GM18861 (cell line): ENCODE measurements at regions not wholly inside any gene's neighbourhood (a gene's known extent, or its start where the extent isn't known, plus 50 kb on each side); places are given as distances from the start of the nearest gene placed in this dataset.
"Not testable (repeated sequence)": the region's sequence is repeated elsewhere in the genome, so short reads cannot be mapped to it uniquely, and the experiment has no call there.

Experiments
- ATAC-seq: cut with Tn5 transposase; IDR thresholded peaks from one replicate; pipeline ENCODE4 v1.9.1; 2021; ENCODE audit not compliant: unreplicated experiment

DNA sequence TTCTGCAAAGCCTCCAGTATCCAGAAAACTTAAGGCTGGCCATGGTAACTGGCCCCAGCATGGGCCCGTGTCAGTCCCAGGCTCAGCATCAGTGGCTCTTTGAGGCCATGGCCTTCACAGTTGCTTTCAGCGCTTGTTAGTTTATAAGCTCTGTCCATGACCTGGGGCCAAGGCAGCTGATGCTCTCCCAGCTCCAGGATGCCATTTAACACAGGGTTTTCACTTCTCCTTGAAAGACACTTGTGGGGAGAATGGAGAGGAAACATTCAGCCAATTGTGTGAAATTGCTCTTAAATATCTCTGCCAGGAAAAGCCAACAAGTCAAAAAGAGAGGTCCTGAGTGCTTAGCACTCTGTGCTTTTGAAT lies 321.3 kb downstream of the FOXO1 start:
- no peak for ATAC-seq

DNA sequence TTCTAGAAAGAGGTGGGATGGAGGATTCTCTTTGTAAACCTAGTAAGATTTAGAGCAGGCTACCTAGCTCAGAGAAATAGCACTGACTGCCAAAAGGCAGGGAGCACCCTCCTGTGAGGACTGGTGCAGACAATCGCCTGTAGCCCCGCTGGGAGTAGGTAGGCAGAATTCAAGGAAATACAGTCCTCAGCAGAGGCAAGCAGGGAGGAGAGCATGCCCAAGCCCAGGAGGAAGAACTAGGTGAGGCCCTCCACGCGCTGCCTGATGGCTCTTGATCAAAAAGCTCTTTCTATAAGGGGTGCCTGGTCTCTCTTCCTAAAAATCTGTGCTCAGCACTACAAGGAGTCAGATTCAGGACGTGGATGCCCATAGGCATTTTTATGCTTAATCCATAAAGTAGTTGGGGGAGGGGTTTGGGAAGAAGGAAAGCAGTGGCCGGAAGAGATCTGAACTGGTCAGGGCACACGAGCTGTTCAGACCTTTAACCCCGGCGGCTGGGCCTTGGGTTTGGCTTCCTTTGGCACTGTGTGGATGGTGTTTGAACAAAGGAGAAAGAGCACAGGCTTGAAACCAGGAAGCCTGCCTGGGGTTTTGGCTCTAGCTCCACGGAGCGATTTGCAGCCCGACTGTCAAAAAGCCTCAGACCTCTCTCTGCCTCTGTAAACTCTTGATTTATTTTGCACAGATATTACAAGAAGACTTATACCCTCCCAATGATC lies 320.6 kb downstream of the FOXO1 start:
- no peak for ATAC-seq

DNA sequence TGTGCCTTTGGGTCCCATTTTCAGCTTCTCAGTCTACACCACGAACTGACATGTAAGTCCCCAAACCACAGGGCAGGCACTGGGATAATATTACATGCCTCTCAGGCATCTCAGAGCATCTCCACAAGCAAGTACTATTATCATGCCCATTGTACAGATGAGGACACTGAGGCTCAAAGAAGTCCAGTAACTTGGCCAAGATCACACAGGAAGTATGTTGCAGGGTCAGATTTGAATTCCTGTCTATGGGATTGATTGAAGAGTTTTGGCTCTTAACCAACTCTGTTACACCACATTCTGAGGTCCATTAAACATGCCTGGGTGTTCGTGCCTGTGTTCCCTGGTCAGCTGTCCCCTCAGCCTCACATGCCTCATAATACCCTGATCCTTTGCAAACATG lies 319.8 kb downstream of the FOXO1 start:
- ATAC-seq: no peak

DNA sequence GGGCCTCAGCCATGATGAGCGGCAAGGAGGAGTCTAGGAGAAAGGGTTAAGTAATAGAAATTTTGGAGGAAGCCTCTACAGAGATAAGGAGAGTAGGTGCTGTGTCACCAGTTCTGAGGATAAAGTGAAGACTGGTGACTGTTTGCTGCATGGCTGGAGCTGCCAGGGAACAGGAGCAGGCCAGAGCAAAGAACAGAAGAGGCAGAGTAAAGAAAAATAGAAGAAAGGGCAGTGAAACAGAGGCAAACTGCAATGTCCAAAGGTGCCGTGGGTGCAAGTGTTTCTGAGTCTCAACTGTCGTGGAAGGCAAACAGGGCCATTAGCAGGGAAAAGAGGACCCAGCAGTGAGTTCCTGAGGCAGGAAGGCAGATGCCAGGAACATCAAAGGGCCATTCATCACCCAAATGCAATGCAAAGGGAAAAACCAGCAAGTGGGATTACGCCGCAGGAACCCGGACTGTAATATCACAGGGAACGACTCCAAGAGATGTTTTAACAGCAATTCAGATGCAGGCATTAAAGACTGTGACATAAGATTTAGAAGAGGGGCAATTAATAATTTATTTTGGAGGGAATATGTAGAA lies 318.3 kb downstream of the FOXO1 start:
- no peak for ATAC-seq

DNA sequence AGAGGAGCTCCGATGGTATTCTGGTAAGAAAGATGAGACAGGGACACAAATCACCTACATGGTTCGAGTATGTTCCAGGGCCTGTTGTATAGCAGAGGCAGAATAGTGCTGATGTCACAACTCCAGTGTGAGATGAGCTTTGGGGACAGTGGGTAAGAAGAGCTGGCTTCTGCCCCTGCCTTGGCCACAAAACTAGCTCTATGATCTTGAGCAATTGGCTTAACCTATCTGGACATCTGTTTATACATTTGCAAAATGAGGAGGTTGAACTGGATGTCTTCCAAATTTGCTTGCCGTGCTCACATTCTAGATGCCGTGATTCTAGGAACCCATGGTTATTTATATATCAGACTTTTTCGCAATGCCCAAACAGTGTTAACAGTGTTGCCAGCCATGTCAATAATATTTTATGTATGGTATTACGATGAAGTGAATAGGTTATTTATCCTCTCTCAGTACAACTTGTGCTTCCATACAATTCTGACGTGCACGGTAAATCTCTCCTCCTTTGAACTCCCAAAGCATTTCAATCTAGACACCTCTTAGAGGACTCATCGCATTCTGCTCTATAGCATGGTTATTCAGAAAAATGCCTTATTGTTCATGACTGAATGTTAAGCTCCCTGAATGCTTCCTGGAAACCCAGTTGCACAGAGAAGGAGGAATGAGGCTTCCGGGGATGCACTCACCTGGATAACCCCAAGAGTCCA lies 316.0 kb downstream of the FOXO1 start:
- no peak for ATAC-seq

DNA sequence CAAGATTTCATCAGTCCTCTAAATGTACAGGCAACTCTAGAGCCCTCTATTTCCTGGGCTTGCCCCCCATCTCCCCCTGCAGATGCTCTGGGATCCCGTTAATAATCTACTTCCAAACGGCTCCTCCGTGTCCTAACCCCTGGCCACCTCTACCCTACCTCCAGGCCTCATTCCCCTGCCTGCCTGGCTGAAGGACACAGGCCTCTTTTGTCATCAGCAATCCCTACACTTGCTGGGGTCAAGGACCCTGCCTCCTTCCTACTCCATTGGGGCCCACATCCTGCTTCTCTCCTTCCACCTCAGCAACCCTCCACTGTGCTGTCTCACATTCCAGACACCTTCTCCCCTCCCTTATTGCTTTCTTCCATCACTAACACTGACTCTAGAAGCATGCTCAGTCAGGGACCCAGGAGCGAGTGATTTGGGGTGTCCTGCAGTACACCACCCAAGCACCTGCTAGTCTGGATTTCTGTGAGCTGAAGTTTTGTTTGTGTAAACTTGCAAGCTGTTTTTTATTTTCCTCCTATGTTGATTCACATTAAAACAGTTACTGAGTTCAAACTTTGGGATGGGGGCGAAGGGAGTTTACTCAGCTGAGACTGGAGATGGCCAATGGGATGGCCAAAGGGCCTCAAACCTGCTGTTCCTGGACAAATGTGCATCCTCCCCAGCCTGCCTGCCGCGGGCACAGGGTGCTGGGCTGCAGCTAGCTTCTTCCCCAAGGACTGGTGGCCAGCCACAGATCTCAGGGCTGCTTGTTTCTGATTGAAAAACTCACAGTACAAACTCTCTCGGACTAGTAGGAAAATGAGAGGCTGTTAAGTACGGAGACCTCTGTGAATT lies 314.7 kb downstream of the FOXO1 start:
- no peak for ATAC-seq

DNA sequence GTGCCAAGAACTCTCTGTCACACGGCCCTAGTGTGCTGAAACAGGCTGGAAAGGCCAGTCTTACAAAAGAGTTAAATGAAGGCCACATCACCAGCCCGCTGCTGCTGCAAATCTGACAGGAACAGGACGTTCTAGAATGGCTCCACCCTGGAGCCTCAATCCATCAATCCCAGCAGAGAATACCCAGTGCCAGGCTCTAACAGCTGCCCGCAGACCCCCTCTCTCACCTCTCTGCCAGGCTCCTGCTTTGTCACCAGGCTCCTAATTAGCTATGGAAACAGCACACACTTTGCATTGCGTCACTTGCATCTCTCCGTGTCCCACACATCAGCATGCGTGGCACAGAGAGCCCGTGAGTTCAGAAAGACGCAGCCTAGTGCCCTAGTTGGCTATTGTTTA lies 314.1 kb downstream of the FOXO1 start:
- no peak for ATAC-seq

DNA sequence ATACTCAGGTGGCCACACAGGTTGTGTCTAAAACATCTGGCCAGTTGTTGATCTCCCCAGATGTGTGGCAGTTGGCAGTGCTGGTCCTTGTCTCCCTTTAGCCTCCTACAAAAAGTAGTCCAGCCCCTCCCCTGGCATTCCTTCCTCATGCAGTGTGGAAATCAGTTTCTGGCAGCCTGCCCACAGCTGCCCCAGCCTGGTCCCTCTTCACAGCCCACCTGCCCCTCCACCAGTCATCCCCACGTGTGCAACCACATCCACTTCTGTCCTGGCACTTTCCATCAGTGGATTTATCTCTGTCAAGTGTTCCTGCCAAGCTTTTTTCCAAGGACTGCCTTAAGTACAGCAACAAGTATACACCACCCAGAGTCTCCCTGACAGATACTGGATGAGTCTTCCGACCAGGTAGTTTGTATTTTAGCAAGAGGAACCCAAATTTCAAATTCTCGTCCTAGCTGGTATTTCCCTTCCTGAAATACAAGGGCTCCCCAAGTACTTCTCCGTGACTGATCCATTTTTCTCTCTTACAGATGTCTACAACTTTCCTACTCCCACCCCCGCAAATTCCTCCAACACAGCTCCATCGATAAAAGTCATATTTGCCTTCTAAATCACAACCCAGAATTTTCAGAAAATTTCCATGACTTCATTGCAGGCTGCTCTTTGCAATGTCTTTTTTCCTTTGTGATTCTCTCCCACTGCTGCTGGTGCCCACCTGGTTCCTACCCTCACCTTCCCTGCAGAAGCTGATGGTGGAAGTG lies 313.5 kb downstream of the FOXO1 start:
- ATAC-seq: no peak

DNA sequence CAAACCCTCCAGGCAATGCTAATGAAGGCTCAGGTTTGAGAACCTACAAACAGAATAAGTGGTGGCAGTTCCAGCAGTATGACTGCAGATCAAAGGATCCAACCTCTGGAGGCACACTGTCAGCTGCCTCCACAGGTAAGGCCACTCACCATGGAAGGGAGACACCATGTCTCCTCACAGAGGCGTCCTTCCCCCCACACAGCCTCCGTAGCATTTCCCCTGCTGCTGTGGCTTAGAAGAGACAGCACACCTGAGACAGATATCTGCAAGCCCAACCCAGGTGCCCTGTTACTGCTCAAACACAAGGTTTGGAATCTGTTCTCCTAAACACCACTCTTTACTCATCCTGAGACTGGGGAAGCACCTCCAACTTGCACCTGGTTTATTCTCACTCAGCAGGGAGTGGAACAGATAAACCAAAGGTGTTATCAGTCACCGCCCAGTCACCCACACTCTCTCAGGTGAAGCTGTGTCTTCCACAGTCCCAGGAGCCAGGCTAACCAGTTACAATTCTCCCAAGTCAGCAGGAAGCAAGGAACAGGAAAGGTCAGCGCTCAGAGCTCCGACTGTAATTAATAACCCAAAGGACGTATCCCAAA lies 311.2 kb downstream of the FOXO1 start:
- ATAC-seq: no peak

DNA sequence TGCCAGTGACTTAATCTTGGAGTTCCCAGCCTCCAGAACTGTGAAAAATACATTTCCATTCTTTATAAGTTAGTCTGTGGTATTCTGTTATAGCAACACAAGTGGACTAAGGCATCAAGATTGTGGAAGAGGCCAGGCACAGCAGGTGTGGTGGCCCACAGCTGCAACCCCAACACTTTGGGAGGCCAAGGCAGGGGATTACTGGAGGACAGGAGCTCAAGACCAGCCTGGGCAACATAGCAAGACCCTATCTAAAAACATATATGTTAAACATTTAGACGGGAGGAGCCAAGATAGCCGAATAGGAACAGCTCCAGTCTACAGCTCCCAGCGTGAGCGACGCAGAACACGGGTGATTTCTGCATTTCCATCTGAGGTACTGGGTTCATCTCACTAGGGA lies 310.4 kb downstream of the FOXO1 start:
- no peak for ATAC-seq

DNA sequence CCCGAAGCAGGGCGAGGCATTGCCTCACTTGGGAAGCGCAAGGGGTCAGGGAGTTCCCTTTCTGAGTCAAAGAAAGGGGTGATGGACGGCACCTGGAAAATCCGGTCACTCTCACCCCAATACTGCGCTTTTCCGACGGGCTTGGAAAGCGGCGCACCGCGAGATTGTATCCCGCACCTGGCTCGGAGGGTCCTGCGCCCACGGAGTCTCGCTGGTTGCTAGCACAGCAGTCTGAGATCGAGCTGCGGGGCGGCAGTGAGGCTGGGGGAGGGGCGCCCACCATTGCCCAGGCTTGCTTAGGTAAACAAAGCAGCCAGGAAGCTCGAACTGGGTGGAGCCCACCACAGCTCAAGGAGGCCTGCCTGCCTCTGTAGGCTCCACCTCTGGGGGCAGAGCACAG lies 310.0 kb downstream of the FOXO1 start:
- not testable (repeated sequence) for ATAC-seq

DNA sequence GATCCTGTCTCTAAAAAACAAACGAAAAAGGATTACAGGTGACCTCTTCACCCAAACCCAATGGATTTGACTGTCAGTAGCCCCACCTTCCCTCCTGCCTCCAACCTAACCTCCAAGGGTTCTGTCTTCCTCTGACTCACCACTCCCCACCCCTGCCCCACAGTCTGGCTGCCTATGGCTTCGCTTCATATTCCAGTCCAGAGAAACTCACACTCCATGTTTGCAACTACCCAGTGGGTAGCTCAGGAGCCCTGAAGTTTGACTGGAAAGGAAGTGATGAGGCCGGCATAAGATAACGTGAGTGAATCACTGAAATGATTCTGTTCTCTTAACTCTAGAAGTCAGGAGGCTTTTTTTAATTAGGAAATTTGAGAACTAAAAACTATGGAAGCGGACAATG lies 303.9 kb downstream of the FOXO1 start:
- no peak for ATAC-seq

DNA sequence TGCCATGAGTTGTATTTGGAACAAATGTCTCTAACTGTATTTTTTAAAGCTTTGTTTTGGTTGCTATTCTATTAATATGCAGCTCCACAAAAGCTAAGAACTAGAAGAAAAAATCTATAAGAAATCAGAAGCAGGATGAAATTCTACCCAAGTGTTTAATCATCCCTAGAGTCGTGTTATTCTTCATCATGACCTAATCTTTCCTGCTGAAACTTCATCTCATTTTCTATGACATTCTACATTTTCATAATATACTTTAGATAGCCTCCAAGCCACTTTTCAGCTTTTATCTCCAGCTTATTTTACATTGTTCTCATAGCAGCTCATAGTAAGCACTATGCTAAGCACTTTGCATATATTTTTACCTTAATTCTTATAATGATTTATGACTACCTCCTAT lies 302.8 kb downstream of the FOXO1 start:
- ATAC-seq: no peak

DNA sequence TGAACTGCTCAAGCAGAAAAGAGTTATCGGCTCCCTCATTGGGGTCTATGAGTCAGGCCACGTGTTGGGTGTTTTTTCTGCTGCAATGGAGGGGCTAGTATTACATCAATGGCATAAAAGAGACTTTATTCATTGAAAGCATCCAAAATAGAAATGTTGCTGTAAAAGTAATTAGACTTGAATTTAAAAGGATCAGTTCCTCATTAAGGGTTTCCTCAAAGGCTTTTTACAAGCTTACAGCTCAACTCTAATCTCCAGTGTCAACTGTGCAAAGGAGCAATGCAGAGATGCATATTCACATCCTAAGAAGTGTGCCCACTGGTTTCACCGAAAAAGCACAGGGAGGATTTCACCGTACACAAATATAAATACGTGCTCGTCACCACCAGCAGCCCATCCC lies 300.3 kb downstream of the FOXO1 start:
- ATAC-seq: no peak

DNA sequence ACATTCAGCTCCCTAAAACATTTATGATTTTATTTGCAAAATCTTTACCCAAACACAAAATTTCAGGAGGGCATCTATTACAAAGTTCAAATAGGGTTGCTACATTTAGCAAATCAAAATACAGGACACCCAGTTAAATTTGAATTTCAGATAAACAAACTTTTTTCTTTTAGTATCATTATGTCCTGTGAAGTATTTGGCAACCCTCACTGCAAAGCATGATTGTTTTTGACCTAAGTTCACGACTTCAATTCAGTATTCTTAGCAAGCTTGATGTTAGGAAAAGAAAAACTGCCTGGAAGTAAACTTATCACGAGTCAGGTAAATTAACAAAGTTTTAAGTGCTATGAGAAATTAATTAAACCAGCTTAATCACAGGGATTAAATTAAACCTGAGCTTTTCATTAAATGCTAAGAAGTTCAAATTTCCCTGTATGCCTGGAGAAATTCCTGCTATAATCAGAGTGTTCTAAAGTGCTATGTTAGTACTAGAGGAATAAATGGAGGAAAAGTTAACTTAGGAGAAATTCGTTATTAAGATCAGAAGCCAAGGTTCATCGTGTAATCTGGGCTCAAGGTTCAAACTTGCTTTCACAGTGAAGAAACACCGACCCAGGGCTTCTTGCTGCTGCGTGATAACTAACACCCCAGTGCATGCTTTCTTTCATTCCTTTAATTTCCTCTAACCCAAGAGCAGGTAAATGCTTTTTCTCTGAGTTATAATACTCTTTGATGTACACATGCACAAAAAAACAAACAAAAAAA lies 298.1 kb downstream of the FOXO1 start:
- ATAC-seq: no peak

DNA sequence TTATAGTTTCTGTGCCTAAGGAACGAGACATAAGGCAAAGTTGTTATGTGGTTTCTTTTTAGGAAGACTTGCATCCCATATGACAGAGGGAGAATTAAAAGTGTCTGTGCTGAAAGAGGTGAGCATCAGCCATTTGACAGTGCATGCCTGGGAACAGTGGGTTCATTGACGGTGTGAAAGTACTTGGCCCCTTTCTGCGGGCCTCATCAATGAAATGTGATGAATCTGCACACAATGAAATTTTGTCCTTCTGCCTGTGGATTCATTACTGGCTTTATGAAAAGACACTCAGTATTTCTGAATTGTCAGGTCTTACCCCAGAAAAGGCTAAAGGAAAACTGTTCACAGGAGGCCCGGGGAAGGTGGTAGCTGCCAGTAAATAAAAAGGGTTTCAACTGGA lies 295.8 kb downstream of the FOXO1 start:
- no peak for ATAC-seq

DNA sequence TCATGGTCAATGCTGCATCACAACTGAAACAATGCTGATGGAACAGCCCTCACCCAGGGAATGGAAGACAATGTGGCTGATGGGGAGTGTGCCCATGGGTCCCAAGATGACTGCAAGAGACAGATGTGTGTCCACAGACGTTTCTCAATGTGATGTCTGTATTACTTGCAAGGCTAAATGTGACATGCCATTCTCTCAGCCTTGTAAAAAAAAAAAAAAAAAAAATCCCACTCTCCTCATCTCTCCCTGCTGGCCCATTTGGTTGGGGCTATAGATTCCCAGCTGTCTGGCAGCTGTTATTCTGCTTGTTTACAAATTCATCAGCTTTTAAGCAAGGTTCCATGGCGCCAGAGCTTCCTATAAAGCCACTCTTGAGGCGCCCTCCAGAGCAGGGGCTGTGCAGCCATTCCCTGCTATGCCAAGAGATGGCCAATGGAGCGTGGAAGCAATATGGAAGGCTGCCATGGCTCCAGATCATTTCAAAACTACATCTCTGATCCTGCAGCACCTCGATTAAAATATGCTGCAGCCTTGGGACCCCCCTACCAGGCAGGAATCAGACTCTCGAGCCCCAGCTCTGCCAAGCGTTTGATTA lies 294.8 kb downstream of the FOXO1 start:
- no peak for ATAC-seq

DNA sequence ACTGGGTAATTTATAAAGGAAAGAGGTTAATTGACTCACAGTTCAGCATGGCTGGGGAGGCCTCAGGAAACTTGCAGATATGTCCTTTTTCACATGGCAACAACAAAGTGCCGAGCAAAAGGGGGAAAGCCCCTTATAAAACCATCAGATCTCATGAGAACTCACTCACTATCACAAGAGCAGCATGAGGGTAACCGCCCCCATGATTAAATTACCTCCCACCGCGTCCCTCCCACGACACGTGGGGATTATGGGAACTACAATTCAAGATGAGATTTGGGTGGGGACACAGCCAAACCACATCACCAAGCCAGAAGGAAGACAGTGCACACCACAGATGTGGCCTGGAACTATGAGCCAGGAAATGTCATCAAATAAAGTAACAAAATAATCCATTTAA lies 292.8 kb downstream of the FOXO1 start:
- not testable (repeated sequence) for ATAC-seq

DNA sequence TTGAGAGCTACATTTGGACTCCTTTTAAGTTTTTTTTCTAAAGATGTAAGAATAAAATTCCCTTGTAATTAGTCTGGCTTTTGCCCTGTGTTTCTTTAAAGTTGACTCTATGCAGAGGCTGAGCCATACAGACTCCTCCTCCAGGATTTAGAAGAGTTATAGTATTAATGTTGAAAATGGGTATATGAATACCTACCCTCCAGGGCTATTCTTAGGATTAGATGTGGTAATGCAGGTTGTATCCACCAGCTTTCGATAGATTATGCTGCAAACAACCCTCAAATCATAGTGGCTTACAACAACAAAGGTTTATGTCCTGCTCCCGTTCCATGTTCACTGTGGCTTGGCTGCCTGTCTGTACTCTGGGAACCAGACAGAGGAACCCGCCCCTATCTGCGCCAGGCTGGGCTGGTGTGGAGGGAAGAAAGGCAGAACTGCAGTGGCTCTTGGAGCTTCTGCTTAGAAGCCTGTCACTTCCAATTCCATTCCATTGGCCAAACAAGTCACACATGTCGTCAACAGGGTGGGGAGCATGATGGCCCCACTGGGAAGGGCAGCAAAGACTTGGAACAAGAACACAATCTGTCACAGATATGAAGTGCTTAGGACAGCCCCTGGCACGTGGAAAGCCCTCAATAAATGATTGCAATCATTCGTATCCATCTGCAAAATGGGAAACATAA lies 290.8 kb downstream of the FOXO1 start:
- ATAC-seq: no peak
